Cardiac muscle cell (in vitro differentiated cells and primary cell): ENCODE measurements at regions not wholly inside any gene's neighbourhood (a gene's known extent, or its start where the extent isn't known, plus 50 kb on each side); places are given as distances from the start of the nearest gene placed in this dataset.

Experiments used
- DNase-seq, 2 donors: peaks; one replicate each; pipeline versions ENCODE4 v3.0.0 to v3.0.0-alpha.2; 2010 to 2017; ENCODE audit warnings: low read depth in 1 of 2, low spot score in 1 of 2
- H3K27ac ChIP-seq: fragments of 200-600 bp; sonication (generic); 2 replicates; pipeline ENCODE4 v1.5.1; 2016
- H3K27me3 ChIP-seq: fragments of 200-600 bp; sonication (generic); 2 replicates; pipeline ENCODE4 v1.6.0; 2016; ENCODE audit warnings: control low read depth
- H3K36me3 ChIP-seq: fragments of 200-600 bp; sonication (generic); 2 replicates; pipeline ENCODE4 v1.5.1; 2016; ENCODE audit warnings: control low read depth
- H3K4me1 ChIP-seq: fragments of 200-600 bp; sonication (generic); 2 replicates; pipeline ENCODE4 v1.8.1; 2017; ENCODE audit warnings: low read depth, mild to moderate bottlenecking, mixed run types
- H3K4me3 ChIP-seq: fragments of 200-600 bp; sonication (generic); 2 replicates; pipeline ENCODE4 v1.5.1; 2016; ENCODE audit warnings: mild to moderate bottlenecking
- H3K9me3 ChIP-seq: fragments of 200-600 bp; sonication (generic); 2 replicates; pipeline ENCODE4 v1.5.1; 2017; ENCODE audit warnings: low read depth, mild to moderate bottlenecking, control low read depth
- TF ChIP-seq, protein P1 (sequence below): IDR thresholded peaks from 2 replicates; pipeline ENCODE4 v1.5.1; 2012; ENCODE audit warnings: low read depth, mild to moderate bottlenecking, low read length

DNA sequence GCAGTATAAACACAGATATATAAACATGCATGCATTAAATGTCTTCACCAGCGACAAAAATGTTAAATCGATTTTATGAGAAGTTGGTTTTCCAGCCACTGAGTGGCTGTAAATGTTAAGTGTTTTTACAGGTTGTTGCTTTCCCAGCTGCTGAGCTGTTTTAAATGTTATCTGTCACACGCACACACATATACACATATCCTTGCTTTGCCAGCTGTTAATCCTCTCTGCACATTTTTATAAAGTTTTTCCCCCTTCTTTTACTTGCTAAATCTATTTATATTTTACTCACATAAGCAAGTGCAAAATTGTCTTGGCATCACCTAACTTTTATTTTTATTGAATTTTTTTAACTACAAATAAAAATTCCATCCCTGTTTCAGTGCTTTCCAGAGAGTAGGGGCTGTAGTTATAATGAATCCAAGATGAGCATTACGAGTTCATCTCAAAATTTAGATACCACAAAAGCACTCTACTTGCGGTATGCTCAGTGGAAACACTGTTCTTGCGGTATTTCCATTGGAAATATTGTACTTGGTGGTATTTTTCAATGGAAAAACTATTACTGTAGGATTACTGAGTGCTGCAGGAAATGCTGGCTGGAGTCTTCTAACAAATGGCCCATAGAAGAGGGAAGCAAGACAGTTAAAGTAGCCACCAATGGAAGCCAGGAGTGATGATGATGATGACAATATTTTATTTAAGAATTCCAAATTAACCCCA is 124.9 kb upstream of the KCNJ16 start:
- no peak overlapping the region for H3K4me3 ChIP-seq
- no peaks in the 10 kb centered on the region for H3K27me3 ChIP-seq
- no peaks in the 10 kb centered on the region for H3K9me3 ChIP-seq
- H3K27ac ChIP-seq = no peak overlapping the region
- DNase-seq = no peak
- no peaks in the 10 kb centered on the region for H3K36me3 ChIP-seq
- no peaks in the 10 kb centered on the region for H3K4me1 ChIP-seq
- TF ChIP-seq, protein P1, sequence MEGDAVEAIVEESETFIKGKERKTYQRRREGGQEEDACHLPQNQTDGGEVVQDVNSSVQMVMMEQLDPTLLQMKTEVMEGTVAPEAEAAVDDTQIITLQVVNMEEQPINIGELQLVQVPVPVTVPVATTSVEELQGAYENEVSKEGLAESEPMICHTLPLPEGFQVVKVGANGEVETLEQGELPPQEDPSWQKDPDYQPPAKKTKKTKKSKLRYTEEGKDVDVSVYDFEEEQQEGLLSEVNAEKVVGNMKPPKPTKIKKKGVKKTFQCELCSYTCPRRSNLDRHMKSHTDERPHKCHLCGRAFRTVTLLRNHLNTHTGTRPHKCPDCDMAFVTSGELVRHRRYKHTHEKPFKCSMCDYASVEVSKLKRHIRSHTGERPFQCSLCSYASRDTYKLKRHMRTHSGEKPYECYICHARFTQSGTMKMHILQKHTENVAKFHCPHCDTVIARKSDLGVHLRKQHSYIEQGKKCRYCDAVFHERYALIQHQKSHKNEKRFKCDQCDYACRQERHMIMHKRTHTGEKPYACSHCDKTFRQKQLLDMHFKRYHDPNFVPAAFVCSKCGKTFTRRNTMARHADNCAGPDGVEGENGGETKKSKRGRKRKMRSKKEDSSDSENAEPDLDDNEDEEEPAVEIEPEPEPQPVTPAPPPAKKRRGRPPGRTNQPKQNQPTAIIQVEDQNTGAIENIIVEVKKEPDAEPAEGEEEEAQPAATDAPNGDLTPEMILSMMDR = no peak

DNA sequence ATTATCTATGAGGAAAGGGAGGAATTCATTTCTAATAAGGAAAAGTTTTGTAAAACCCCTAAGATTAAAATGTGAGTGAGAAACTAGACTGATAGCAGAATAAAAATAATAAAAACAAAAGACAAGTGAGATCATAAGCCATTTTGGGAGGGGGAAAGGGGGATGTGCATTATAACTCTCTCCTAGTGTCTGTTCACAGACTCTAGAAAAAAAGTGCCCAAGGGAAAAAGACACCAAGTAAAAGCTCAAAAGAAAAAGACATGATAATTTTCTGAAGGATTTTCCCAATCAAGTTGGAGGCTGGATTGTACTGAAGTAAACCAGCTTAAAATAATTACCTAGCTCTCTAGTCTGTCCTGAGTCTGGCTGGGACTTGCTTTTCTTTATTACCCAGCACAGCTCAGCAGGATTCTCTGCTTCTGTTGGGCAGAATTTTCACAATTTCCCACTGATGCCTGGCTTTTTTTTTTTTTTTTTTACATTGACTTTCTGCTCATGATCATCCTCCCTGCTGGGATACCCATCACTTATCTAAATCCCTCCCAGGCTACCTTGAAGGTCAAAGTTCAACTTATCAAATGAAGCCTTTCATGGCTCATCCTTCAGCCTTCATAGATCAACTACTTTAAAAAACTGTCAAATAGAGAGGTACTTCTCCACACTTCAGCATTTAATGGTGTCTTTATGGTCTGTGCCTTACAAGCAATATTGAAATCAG is 124.2 kb upstream of the KCNJ16 start:
- TF ChIP-seq, protein P1 = no peak

DNA sequence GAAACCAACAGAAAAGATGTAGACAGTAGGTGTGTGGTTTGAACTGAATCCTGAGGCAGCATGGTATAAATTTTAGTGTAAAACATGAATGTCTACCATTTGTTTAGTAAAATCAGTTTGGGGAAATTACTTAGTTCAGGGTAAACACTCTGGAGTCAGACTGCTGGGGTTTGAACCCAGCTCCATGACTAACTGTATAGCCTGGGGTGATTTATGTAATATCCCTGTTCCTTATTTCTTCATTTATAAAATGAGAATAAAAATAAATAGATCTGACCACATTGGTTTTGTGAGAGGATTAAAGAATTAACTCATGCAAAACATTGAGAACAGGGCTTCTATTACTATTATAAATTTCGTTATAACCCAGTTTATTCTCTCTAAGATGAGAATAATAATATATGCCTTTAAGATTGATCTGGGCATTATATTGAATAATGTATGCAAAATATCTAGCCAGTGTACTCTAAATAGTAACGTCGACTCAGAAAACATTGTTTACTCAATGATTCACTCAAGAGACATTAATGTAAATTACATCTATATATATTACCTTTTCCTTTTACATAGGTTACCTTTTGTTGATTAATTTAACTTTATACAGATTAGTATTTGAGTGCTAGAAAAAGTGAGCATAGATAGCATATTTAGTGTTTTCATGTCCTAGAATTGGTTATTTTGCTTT is 120.6 kb upstream of the KCNJ16 start:
- Histone ChIP-seq H3K9me3 (no peaks in the 10 kb centered on the region), H3K27ac (no peak overlapping the region), H3K27me3 (no peaks in the 10 kb centered on the region), H3K36me3 (no peaks in the 10 kb centered on the region), H3K4me3 (no peak overlapping the region), H3K4me1 (no peaks in the 10 kb centered on the region)
- DNase-seq = no peak
- TF ChIP-seq, protein P1 = no peak

More for the DNA sequence above, 124.2 kb upstream of the KCNJ16 start:
- no peaks in the 10 kb centered on the region for H3K4me1 ChIP-seq
- H3K36me3 ChIP-seq = no peaks in the 10 kb centered on the region
- no peak overlapping the region for H3K27ac ChIP-seq
- no peak overlapping the region for H3K4me3 ChIP-seq
- no peaks in the 10 kb centered on the region for H3K27me3 ChIP-seq
- no peak for DNase-seq
- H3K9me3 ChIP-seq = no peaks in the 10 kb centered on the region

DNA sequence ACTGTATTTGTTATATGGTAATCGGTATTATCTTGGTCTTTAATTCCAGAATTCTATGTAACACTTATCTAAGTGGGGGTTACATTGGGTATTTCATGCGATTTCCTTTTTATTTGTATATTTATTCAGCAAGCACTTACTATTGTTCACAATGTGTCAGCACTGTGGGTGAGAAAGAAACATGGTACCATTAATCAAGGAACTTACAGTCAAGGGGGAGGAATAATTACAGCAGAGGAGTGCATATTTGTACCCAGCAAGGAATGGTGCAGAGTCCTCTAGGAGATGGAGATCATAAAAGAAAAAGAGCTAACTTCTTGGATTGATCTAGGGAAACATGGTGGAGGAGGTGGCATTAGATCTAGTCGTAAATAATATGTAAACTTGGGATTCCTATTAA is 117.0 kb upstream of the KCNJ16 start:
- no peak for DNase-seq
- no peak overlapping the region for H3K4me3 ChIP-seq
- H3K9me3 ChIP-seq = no peaks in the 10 kb centered on the region
- H3K27me3 ChIP-seq = peaks cover 5% of the 10 kb centered on the region
- no peak overlapping the region for H3K27ac ChIP-seq
- H3K36me3 ChIP-seq = no peaks in the 10 kb centered on the region
- no peaks in the 10 kb centered on the region for H3K4me1 ChIP-seq
- TF ChIP-seq, protein P1 = no peak

DNA sequence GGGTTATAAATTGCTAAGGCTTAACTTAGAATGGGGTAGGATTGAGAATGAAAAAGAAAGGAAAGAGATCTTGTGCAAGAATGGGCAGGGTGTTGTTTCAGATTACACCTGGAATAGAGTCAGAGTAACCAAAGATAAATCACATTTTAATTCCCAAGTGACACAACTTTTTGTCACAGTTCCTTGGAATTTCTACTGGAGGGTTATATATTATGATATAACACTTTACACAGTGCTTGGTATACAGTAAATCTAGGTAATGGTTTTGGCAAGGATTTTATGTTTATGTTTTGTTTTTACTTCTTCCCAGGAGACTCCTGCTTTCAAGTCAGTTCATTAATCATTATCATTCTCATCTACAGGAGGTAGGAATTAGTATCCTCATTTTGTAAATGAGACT is 115.7 kb upstream of the KCNJ16 start:
- no peaks in the 10 kb centered on the region for H3K36me3 ChIP-seq
- DNase-seq = no peak
- TF ChIP-seq, protein P1 = no peak
- H3K27me3 ChIP-seq = peaks cover 5% of the 10 kb centered on the region
- no peaks in the 10 kb centered on the region for H3K4me1 ChIP-seq
- no peak overlapping the region for H3K27ac ChIP-seq
- H3K4me3 ChIP-seq = no peak overlapping the region
- H3K9me3 ChIP-seq = no peaks in the 10 kb centered on the region
